NB4 (cell line): ENCODE measurements at regions not wholly inside any gene's neighbourhood (a gene's known extent, or its start where the extent isn't known, plus 50 kb on each side); places are given as distances from the start of the nearest gene placed in this dataset.

Source experiments
- DNase-seq: peaks from one replicate; pipeline ENCODE4 v3.0.0; 2010; ENCODE audit warnings: low read depth
- H3K4me3 ChIP-seq: one replicate; pipeline ENCODE4 v1.5.1; 2011; ENCODE audit warnings: mild to moderate bottlenecking, low read depth, low read length, moderate library complexity
- CTCF ChIP-seq: IDR thresholded peaks from one replicate; pipeline ENCODE4 v1.5.1; 2012; ENCODE audit warnings: low read depth, low read length
- MAX ChIP-seq: IDR thresholded peaks from 2 replicates; pipeline ENCODE4 v1.6.1; 2011; ENCODE audit warnings: low read depth, low read length
- MYC ChIP-seq: IDR thresholded peaks from 2 replicates; pipeline ENCODE4 v1.6.1; 2011; ENCODE audit warnings: low read depth, low read length
- POLR2A ChIP-seq: IDR thresholded peaks from 2 replicates; pipeline ENCODE4 v1.6.1; 2011; ENCODE audit warnings: mild to moderate bottlenecking; ENCODE audit not compliant: insufficient read length; ENCODE audit errors: extremely low read depth

DNA sequence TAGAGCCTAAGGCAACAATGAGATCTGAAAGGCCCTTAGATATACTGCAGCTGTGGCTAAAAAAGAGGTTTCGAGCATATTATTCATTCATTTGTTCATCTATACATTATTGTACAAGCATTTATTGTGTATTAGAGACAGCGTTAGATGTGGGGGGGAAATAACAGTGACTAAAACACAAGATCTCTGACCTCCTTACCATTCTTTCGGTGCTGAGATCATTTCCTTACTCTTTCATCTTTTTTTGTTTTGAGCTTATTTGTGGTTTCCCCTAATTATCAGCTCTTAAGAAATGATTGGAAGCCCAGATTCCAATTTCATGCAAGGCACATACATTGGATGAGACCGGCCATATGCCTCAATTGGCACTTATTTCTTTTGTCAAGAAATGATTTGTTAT lies 113.2 kb downstream of the SEC61B start:
- no peak overlapping the region for H3K4me3 ChIP-seq
- DNase-seq = no peak
- no peak for TF ChIP-seq MAX
- TF ChIP-seq POLR2A = no peak
- TF ChIP-seq MYC = no peak
- TF ChIP-seq CTCF = no peak

DNA sequence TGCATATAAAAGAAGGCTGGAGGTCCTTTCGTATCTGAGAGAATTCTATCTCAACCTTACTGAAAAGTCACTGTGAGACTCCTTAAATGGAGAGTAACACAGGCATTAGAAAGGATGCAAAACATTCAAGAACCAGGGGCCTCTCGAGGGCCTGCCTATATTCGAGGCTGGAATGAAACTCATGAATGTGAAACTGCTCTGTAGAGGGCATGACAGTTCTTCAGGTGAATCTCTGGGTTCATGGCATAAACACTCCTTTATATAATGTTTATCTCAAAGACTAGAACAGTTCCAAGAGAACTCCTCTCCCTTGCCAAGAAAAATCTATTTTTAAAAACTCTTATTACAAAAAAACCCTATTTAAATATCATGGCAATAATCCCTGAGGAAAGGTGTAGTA lies 113.9 kb downstream of the SEC61B start:
- no peak for DNase-seq
- no peak overlapping the region for H3K4me3 ChIP-seq
- TF ChIP-seq MAX (no peak), POLR2A (no peak), CTCF (no peak), MYC (no peak)

GRCh38 chr9:99336531-99336930 lies 114.4 kb downstream of the SEC61B start:
- no peak for DNase-seq
- no peak for TF ChIP-seq MAX
- no peak for TF ChIP-seq POLR2A
- no peak for TF ChIP-seq MYC
- no peak for TF ChIP-seq CTCF
- no peak overlapping the region for H3K4me3 ChIP-seq

DNA sequence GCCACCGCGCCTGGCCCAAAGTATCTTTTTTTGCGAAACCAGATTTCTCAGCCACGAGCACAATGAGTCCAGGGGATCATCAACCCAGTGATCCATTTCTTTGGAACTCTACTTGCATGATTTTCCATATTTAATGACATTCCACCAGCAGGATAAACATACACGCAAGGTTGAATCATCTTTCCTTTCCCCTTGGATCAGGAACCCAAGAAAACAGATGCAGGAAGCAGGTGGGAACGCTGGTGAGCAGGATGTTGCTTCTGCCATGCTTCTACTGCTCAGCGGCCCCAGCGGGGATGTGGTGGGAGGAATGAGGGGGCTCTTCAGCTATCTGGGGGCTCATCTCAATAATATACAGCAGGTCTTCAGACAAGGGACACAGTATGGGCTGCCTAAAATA lies 118.2 kb downstream of the SEC61B start:
- no peak overlapping the region for H3K4me3 ChIP-seq
- TF ChIP-seq MYC (no peak), CTCF (no peak), POLR2A (no peak), MAX (no peak)
- DNase-seq = no peak

DNA sequence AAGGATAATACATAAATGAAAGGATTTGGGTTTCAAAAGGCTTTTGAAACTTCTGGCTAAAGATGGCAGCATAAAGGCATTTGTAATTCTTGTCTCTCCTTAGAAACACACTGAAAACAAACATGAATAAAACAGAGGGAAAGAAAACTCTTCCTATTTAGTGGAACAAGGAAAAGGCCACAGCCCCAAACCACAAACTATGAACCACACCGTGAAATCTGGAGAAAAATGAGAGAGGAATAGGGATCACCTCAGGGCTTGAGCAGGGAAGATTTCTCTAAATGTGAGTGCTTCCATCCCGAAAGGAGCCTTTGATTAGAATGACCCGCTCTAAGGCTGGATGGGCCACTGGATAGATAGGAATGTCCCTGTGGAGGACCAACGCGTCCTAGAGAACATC lies 119.6 kb downstream of the SEC61B start:
- TF ChIP-seq MAX (no peak), POLR2A (no peak), CTCF (no peak)
- no peak for DNase-seq

GRCh38 chr9:99345451-99345850 lies 123.4 kb downstream of the SEC61B start:
- H3K4me3 ChIP-seq = no peak overlapping the region
- DNase-seq = no peak
- no peak for TF ChIP-seq MAX
- TF ChIP-seq MYC = no peak
- TF ChIP-seq CTCF = no peak
- no peak for TF ChIP-seq POLR2A

More for the DNA sequence above, 119.6 kb downstream of the SEC61B start:
- no peak overlapping the region for H3K4me3 ChIP-seq
